Astrocyte of the spinal cord (primary cell): ENCODE measurements at regions not wholly inside any gene's neighbourhood (a gene's known extent, or its start where the extent isn't known, plus 50 kb on each side); places are given as distances from the start of the nearest gene placed in this dataset.

Source experiments
- DNase-seq: peaks from one replicate; pipeline ENCODE4 v3.0.0; 2011; ENCODE audit warnings: low read depth, low spot score
- H3K4me3 ChIP-seq: 2 replicates; pipeline ENCODE4 v1.5.1; 2011; ENCODE audit warnings: low read depth, mild to moderate bottlenecking, low read length, moderate library complexity
- in situ Hi-C: cut with HindIII; loops from 2 replicates; pipeline ENCODE4 v1.10.0; 2017; ENCODE audit warnings: low sequenced_read_pairs
- TF ChIP-seq, protein P1 (sequence below): IDR thresholded peaks from 2 replicates; pipeline ENCODE4 v1.5.1; 2012; ENCODE audit warnings: low read depth, mild to moderate bottlenecking, low read length, inconsistent platforms

DNA sequence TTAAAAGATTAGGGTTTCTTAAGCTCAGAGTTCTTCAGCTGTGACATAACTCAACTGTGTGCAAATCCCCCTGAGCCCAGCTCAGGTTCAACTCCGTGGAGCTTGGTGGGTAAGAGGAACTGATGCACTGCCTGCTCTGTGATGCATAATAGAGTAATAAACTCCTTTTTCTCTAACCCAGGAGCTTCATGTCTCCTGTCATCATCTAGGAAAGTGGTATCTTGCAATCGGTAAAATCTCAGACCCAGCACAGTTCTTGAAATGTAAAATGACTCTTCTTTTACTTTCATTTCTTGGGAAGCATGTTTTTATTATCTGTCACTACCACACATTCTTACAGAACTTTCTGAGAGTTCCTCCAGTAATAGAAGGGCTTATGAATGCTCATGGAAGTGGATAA lies 123.8 kb upstream of the PCDH9 start:
- DNase-seq, result peak; percentile 47

DNA sequence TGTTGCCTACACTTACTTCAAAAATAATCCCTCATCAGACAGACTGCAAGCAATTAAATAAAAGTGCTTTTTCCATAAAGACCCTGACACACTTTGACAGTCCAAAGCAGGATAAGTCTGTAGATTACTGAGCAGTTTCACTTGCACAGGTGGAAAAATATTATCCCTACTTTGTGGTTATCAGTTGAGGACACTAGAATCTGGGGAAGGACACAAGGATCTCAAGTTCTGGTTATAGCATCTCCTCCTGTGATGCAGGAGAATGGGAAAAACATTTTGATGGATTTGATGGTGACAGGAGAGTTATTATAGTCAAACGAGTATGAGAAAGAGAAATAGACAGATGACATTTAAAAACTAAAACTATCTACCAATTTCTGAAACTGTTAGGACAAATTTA lies 122.9 kb upstream of the PCDH9 start:
- no peak overlapping the region for H3K4me3 ChIP-seq
- TF ChIP-seq, protein P1, sequence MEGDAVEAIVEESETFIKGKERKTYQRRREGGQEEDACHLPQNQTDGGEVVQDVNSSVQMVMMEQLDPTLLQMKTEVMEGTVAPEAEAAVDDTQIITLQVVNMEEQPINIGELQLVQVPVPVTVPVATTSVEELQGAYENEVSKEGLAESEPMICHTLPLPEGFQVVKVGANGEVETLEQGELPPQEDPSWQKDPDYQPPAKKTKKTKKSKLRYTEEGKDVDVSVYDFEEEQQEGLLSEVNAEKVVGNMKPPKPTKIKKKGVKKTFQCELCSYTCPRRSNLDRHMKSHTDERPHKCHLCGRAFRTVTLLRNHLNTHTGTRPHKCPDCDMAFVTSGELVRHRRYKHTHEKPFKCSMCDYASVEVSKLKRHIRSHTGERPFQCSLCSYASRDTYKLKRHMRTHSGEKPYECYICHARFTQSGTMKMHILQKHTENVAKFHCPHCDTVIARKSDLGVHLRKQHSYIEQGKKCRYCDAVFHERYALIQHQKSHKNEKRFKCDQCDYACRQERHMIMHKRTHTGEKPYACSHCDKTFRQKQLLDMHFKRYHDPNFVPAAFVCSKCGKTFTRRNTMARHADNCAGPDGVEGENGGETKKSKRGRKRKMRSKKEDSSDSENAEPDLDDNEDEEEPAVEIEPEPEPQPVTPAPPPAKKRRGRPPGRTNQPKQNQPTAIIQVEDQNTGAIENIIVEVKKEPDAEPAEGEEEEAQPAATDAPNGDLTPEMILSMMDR, result no peak
- no peak for DNase-seq
- in situ Hi-C loops, result no loop called here

More for the DNA sequence above, 123.8 kb upstream of the PCDH9 start:
- TF ChIP-seq, protein P1, result no peak
- in situ Hi-C loops, result no loop called here
- H3K4me3 ChIP-seq, result peak overlapping the region; percentile 12

DNA sequence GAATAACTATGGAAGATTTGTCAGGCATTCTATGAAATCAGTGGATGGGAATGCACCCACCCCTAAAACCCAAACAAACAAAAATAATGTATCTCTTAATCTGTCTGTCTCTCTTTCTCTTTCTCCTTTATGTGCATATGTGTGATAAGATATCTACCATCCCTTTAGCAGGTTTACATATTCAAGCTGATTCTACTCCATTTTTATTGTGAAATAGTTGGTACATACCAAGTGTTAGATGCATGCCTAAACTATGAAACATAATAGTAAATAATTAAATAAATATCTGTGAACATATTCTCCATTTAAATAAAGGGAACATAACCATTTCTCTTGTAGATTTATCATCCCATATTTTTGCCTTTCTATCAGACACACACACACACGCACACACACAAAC lies 121.8 kb upstream of the PCDH9 start:
- in situ Hi-C loops, result no loop called here
- H3K4me3 ChIP-seq, result no peak overlapping the region
- no peak for DNase-seq
- TF ChIP-seq, protein P1, result no peak

DNA sequence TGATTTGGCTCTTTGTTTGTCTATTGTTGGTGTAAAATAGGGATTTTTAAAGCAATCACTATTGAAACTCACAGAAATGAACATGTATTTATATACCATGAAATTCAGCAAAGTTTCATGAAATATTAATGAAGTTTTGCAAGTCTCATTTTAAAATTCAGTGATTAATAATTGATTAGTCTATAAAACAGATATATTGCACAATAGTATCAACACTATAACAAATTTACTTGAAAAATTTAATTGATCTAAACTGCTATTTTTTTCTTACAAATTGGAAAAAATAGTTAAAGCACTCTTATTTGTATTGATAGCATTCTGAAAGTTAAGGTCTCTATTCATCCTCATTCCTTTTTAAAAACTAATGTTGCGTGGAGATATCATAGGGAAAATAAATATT lies 121.0 kb upstream of the PCDH9 start:
- in situ Hi-C loops, result no loop called here
- no peak overlapping the region for H3K4me3 ChIP-seq
- no peak for DNase-seq
- TF ChIP-seq, protein P1, result no peak

DNA sequence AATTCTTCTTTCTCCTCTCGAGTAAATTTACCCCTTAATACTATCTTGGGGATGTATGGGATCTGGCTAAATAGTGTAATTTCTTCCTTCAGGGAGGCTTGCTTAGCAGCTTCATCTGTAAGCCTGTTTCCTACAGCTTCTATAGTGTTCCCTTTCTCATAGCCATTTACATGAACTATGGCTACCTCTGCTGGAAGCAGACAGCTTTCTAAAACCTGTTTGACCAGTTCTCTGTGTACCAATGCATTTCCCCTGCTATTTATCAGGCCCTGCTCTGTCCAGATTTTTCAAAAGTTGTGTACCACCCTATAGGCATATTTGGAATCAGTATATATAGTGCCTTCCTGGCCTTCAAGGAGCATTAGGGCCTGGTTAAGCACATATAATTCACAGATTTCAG lies 113.6 kb upstream of the PCDH9 start:
- no peak for DNase-seq
- H3K4me3 ChIP-seq, result no peak overlapping the region
- TF ChIP-seq, protein P1, result no peak
- in situ Hi-C loops, result no loop called here

DNA sequence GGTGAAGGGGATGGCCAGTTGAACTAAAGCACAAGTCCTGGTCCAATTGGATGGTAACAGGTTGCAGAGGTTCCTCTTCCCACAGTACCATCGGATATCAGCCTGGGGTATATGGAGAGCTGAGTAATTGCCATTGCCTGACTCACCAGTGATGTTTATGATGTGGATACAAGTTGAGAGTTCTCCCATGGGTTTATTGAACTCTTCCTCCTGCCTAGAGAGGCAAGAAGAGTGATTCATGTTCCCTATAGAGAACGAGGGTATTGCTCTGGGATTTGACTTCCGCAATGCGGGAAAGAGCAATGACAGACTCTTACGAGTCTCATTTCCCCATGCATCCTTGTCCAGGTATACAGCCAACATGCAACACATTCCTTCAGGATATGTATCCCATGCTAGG lies 111.3 kb upstream of the PCDH9 start:
- TF ChIP-seq, protein P1, result no peak
- peak; percentile 16 for DNase-seq
- no peak overlapping the region for H3K4me3 ChIP-seq
- in situ Hi-C loops, result no loop called here

DNA sequence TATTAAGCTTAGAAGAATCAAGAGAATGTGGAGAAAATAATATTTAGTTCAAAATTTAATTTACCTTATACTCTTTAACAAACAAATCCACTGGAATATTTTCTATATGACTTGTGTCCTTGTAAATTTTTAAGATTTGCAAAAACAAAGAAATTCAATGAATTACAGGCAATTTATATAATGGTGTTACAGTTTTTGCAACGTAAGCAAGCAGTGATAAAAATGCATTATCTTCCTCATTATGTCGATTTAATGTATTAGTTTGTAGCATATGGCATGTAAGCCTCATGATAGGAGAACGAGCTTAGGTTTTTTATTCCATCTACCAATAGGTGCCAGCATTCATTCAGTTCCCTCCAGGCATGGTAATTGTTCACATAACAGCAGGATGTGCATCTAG lies 100.0 kb upstream of the PCDH9 start:
- TF ChIP-seq, protein P1, result no peak
- in situ Hi-C loops, result no loop called here
- H3K4me3 ChIP-seq, result no peak overlapping the region
- DNase-seq, result no peak
